ENCODE measurements at regions not wholly inside any gene's neighbourhood (a gene's known extent, or its start where the extent isn't known, plus 50 kb on each side); places are given as distances from the start of the nearest gene placed in this dataset.
"Not testable (repeated sequence)": the region's sequence is repeated elsewhere in the genome, so short reads cannot be mapped to it uniquely, and the experiment has no call there.

GRCh38 chr7:32747443-32748148 lies 144.0 kb downstream of the KBTBD2 start:
- DNase-seq; H3K27me3 ChIP-seq (replicated peaks); H3K4me3 ChIP-seq (ENCODE audit: low read depth, low read length); H3K36me3 ChIP-seq (replicated peaks); H3K27ac ChIP-seq; in situ Hi-C loops (cut with HindIII; ENCODE audit: low pct_ligation_motif_present, low sequenced_read_pairs): not testable (repeated sequence)

DNA sequence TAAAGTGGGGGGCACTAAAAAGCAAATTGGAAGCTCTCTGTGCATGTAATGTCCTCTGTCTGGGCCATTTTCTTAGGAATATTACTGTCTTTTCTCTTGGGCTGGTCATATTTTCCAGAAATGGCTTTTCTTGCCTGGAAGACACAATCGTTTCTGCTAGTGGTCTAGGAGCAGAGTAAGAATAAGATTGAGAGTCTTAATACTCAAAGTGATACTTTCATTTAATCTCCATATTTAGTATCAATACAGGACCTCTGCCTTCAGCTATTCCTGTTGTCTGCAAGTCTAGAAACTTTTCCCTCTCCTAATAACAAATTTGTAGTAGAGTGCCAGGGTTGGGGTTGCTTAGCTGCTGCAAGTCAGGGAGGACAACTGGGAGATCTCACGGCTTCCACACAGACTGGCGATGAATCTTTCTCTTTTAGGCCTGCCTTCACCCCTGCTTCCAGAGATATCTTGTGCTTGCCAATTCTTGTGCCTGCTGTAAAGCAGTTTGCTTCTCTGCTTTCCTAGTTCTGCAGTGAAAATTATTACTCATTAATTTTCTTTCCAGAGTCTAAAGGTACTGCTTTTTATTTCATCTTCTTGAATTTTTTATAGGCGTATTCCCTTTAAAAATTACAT lies 149.6 kb downstream of the KBTBD2 start:
- H3K4me3 ChIP-seq (ENCODE audit: low read depth, low read length); DNase-seq; in situ Hi-C loops (cut with HindIII; ENCODE audit: low pct_ligation_motif_present, low sequenced_read_pairs); H3K27me3 ChIP-seq (replicated peaks); H3K36me3 ChIP-seq (replicated peaks); H3K27ac ChIP-seq: not testable (repeated sequence)

DNA sequence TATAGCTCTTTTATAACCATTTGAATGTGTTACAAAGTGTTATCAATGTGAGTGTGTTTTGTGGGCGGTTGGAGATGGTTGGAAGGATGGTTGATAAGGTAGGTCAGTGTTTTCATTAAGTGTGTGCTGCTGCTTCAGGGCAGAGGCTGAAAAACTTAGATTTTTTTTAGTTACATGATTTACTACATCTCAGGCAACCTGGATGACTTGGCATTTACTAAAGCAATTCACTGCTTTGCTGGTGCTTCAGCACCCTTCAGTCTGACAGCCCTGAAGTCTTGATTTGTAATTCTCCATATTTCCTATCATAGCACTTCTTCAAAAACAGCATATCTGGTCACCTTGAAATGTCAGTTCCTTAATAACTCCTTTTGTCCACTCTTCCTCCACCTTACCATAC lies 151.8 kb downstream of the KBTBD2 start:
- H3K27ac ChIP-seq; H3K4me3 ChIP-seq (ENCODE audit: low read depth, low read length); H3K27me3 ChIP-seq (replicated peaks); H3K36me3 ChIP-seq (replicated peaks); in situ Hi-C loops (cut with HindIII; ENCODE audit: low pct_ligation_motif_present, low sequenced_read_pairs); DNase-seq: not testable (repeated sequence)

GRCh38 chr7:32738390-32738789 lies 153.2 kb downstream of the KBTBD2 start:
- H3K27me3 ChIP-seq (replicated peaks); in situ Hi-C loops (cut with HindIII; ENCODE audit: low pct_ligation_motif_present, low sequenced_read_pairs); H3K27ac ChIP-seq; H3K36me3 ChIP-seq (replicated peaks); DNase-seq; H3K4me3 ChIP-seq (ENCODE audit: low read depth, low read length): not testable (repeated sequence)

- H3K27ac ChIP-seq; DNase-seq; H3K27me3 ChIP-seq (replicated peaks); H3K36me3 ChIP-seq (replicated peaks); H3K4me3 ChIP-seq (ENCODE audit: low read depth, low read length); in situ Hi-C loops (cut with HindIII; ENCODE audit: low pct_ligation_motif_present, low sequenced_read_pairs): not testable (repeated sequence)
Observed at GRCh38 chr7:32732767-32733166, 158.8 kb downstream of the KBTBD2 start.

DNA sequence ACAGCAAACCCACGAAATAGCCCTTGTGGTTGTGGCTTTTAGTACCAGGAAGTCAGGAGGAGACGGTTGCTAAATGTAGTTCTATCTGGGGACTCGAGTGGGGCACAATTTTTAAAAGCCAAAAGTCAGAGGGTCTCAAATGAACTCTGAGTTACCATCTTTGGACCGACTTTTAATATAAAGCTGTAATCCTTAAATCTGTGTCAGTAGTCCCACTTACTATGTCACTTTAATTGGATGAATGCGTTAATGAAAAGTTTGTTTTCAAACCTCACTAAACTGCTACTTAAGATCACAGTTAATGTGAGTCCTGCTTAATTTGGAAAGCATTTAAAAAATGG lies 162.3 kb downstream of the KBTBD2 start:
- DNase-seq; H3K36me3 ChIP-seq (replicated peaks); H3K27ac ChIP-seq; H3K27me3 ChIP-seq (replicated peaks); in situ Hi-C loops (cut with HindIII; ENCODE audit: low pct_ligation_motif_present, low sequenced_read_pairs): not testable (repeated sequence)
- peak overlapping the region; percentile 36 for H3K4me3 ChIP-seq (ENCODE audit: low read depth, low read length)

DNA sequence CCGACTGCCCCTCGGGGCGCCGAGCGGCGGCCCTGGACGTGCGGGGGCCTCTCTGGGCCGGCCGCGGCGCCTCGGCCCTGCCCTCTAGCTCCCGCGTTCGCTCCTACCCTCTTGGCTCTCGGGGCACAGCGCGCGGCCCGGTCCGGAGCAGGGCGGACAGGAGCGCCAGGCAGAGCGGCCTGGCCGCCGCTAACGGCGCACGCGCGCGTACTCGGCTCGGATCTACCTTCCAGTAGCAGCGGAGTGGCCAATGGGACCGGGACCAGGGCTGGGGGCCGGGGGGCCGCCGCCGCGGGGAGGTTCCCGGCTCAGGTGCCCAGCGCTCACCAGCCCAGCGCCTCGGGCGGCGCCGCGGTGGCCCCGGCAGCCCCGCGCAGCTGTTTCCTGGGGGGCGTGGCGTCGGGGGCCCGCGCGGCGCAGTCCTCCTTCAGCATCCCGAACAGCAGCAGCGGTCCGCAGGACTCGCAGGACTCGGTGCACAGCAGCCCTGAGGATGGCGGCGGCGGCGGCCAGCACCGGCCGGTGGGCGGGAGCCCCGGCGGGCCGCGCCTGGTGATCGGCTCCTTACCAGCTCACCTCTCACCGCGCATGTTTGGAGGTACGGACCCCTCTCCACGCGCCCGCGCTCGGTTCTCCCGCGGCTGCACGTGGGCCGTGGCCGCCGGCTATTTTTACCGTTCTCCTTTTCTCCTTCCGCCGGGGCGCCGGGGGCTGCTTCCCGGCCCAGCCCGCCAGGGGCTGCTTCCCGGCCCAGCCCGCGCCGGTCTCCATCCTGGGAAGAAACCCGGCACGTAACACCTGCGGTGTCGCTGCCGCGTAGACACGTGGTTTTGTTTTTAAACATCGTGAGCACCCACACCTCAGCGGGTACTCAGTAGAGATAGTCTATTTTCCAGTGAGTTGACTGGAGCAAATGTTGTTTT lies 162.9 kb downstream of the KBTBD2 start:
- H3K36me3 ChIP-seq (replicated peaks); in situ Hi-C loops (cut with HindIII; ENCODE audit: low pct_ligation_motif_present, low sequenced_read_pairs); H3K27me3 ChIP-seq (replicated peaks): not testable (repeated sequence)
- peak overlapping the region; percentile 44 for H3K27ac ChIP-seq
- DNase-seq: peak; percentile 52
- H3K4me3 ChIP-seq (ENCODE audit: low read depth, low read length): peak overlapping the region; percentile 70

DNA sequence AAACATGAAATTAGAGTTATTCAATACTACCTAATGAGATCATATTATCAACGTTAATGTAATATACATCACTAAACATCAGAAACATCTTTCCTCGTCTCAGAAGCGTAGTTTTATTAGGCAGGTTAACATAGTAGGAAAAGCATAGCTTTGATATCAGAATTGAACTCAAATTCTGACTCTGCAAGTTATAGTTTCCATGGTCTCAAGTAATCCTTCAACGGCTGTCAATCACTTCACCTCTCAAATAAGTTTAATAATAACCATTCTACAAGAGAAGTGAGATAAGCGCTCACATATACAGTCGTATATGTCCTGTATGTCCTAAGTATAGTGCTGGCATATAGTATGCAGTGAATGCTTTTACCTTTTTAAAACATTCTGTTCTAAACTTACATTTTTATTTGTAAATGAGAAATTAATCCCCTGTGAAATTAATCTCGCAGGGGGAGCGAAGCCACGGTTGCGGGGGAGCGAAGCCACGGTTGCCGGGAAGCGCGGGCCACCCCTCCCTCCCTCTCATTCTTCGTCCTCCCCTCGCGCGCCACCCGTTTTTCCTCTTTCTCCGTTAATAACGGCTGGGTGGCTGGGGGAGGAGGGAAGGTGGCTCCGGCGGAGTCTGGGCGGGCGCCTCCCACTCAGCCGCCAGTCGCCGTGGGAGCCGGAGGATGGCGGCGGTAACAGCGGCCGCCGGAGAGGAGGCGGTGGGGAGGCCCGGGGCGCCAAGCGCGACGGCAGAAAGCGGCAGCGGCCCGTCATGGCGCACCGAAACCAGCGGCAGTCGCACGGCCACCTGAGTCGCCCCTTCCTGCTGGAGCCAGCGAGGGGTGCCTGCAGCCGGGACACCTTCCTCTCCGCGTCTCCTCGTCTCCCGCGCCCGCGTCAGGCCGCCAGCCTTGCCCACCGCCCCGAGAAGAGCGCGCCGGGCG lies 163.8 kb downstream of the KBTBD2 start:
- H3K27me3 ChIP-seq (replicated peaks); in situ Hi-C loops (cut with HindIII; ENCODE audit: low pct_ligation_motif_present, low sequenced_read_pairs); H3K36me3 ChIP-seq (replicated peaks); DNase-seq: not testable (repeated sequence)
- Histone ChIP-seq H3K4me3 (ENCODE audit: low read depth, low read length) (peak overlapping the region; percentile 70), H3K27ac (peak overlapping the region; percentile 44)

- in situ Hi-C loops (cut with HindIII; ENCODE audit: low pct_ligation_motif_present, low sequenced_read_pairs); H3K27me3 ChIP-seq (replicated peaks); H3K4me3 ChIP-seq (ENCODE audit: low read depth, low read length); H3K36me3 ChIP-seq (replicated peaks); DNase-seq; H3K27ac ChIP-seq: not testable (repeated sequence)
Observed at GRCh38 chr7:32722837-32723236, 168.7 kb downstream of the KBTBD2 start.

GRCh38 chr7:32694182-32694581 lies 197.4 kb downstream of the KBTBD2 start:
- TF ChIP-seq, protein P1, sequence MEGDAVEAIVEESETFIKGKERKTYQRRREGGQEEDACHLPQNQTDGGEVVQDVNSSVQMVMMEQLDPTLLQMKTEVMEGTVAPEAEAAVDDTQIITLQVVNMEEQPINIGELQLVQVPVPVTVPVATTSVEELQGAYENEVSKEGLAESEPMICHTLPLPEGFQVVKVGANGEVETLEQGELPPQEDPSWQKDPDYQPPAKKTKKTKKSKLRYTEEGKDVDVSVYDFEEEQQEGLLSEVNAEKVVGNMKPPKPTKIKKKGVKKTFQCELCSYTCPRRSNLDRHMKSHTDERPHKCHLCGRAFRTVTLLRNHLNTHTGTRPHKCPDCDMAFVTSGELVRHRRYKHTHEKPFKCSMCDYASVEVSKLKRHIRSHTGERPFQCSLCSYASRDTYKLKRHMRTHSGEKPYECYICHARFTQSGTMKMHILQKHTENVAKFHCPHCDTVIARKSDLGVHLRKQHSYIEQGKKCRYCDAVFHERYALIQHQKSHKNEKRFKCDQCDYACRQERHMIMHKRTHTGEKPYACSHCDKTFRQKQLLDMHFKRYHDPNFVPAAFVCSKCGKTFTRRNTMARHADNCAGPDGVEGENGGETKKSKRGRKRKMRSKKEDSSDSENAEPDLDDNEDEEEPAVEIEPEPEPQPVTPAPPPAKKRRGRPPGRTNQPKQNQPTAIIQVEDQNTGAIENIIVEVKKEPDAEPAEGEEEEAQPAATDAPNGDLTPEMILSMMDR (IDR thresholded peaks at IDR 0.05; ENCODE audit: low read depth, low read length, missing control alignments): no peak
- in situ Hi-C loops (cut with HindIII; ENCODE audit: low pct_ligation_motif_present, low sequenced_read_pairs): no loop called here
- DNase-seq: no peak
- no peaks in the 10 kb centered on the region for H3K27me3 ChIP-seq (replicated peaks)
- H3K36me3 ChIP-seq (replicated peaks): no peaks in the 10 kb centered on the region
- no peak overlapping the region for H3K27ac ChIP-seq
- no peak overlapping the region for H3K4me3 ChIP-seq (ENCODE audit: low read depth, low read length)

All from brain microvascular endothelial cell (primary cell).